ENCODE measurements at regions not wholly inside any gene's neighbourhood (a gene's known extent, or its start where the extent isn't known, plus 50 kb on each side); places are given as distances from the start of the nearest gene placed in this dataset.

GRCh38 chr18:68104036-68104435, 587.5 kb upstream of the DSEL start:
- TF ChIP-seq CTCF (IDR thresholded peaks at IDR 0.05) = no peak
- H3K27me3 Mint-ChIP-seq (ENCODE audit: insufficient read depth) = no peaks in the 10 kb centered on the region
- H3K36me3 Mint-ChIP-seq (ENCODE audit: low read depth) = no peaks in the 10 kb centered on the region
- peak overlapping the region; percentile 17; the same call in 1 of the 2 replicates for H3K27ac Mint-ChIP-seq
- peaks cover 19% of the 10 kb centered on the region for H3K4me1 Mint-ChIP-seq (ENCODE audit: low read depth)
- no peaks in the 10 kb centered on the region for H3K9me3 Mint-ChIP-seq
- H3K4me3 Mint-ChIP-seq = no peak overlapping the region
- DNase-seq = no peak

GRCh38 chr18:68103561-68103960, 587.0 kb upstream of the DSEL start:
- peaks cover 19% of the 10 kb centered on the region for H3K4me1 Mint-ChIP-seq (ENCODE audit: low read depth)
- no peak for DNase-seq
- TF ChIP-seq CTCF (IDR thresholded peaks at IDR 0.05) = no peak
- no peaks in the 10 kb centered on the region for H3K27me3 Mint-ChIP-seq (ENCODE audit: insufficient read depth)
- no peaks in the 10 kb centered on the region for H3K9me3 Mint-ChIP-seq
- no peak overlapping the region for H3K4me3 Mint-ChIP-seq
- H3K27ac Mint-ChIP-seq = no peak overlapping the region; the same call in 1 of the 2 replicates
- H3K36me3 Mint-ChIP-seq (ENCODE audit: low read depth) = no peaks in the 10 kb centered on the region

- Mint-ChIP-seq H3K36me3 (ENCODE audit: low read depth) (no peaks in the 10 kb centered on the region), H3K27ac (no peak overlapping the region), H3K27me3 (ENCODE audit: insufficient read depth) (no peaks in the 10 kb centered on the region), H3K4me1 (ENCODE audit: low read depth) (peaks cover 19% of the 10 kb centered on the region), H3K9me3 (no peaks in the 10 kb centered on the region), H3K4me3 (no peak overlapping the region)
- no peak for DNase-seq
- no peak for TF ChIP-seq CTCF (IDR thresholded peaks at IDR 0.05)
Measured at GRCh38 chr18:68102117-68102516, 585.6 kb upstream of the DSEL start.

GRCh38 chr18:68098655-68099054, 582.1 kb upstream of the DSEL start:
- Mint-ChIP-seq H3K9me3 (no peaks in the 10 kb centered on the region), H3K4me3 (no peak overlapping the region), H3K27me3 (ENCODE audit: insufficient read depth) (no peaks in the 10 kb centered on the region), H3K27ac (no peak overlapping the region), H3K36me3 (ENCODE audit: low read depth) (no peaks in the 10 kb centered on the region), H3K4me1 (ENCODE audit: low read depth) (peaks cover 11% of the 10 kb centered on the region)
- TF ChIP-seq CTCF (IDR thresholded peaks at IDR 0.05) = no peak
- no peak for DNase-seq

- Mint-ChIP-seq H3K36me3 (ENCODE audit: low read depth) (no peaks in the 10 kb centered on the region), H3K27ac (no peak overlapping the region), H3K9me3 (no peaks in the 10 kb centered on the region), H3K27me3 (ENCODE audit: insufficient read depth) (no peaks in the 10 kb centered on the region), H3K4me3 (no peak overlapping the region), H3K4me1 (ENCODE audit: low read depth) (peaks cover 14% of the 10 kb centered on the region)
- TF ChIP-seq CTCF (IDR thresholded peaks at IDR 0.05) = no peak
- DNase-seq = no peak
Measured at GRCh38 chr18:68086481-68086880, 570.0 kb upstream of the DSEL start.

- no peaks in the 10 kb centered on the region for H3K9me3 Mint-ChIP-seq
- no peak overlapping the region for H3K4me3 Mint-ChIP-seq
- no peaks in the 10 kb centered on the region for H3K36me3 Mint-ChIP-seq (ENCODE audit: low read depth)
- DNase-seq = no peak
- H3K4me1 Mint-ChIP-seq (ENCODE audit: low read depth) = peaks cover 14% of the 10 kb centered on the region
- no peak overlapping the region for H3K27ac Mint-ChIP-seq
- no peaks in the 10 kb centered on the region for H3K27me3 Mint-ChIP-seq (ENCODE audit: insufficient read depth)
- TF ChIP-seq CTCF (IDR thresholded peaks at IDR 0.05) = no peak
Measured at GRCh38 chr18:68085251-68085650, 568.7 kb upstream of the DSEL start.

Measured in HFFc6 (cell line).